Stimulated activated naive B cell treated with anti-CD40 and anti-IgM and Interleukin-4, amounts not matched to agents 10 μg/mL and 1 μg/mL and 100 μg/mL, for 72 hours (primary cell): ENCODE measurements at regions not wholly inside any gene's neighbourhood (a gene's known extent, or its start where the extent isn't known, plus 50 kb on each side); places are given as distances from the start of the nearest gene placed in this dataset.

Source experiments
- ATAC-seq, 2 donors: fragments of 150-1000 bp; cut with Tn5 transposase; replicated peaks; 2 replicates each; pipeline ENCODE4 v1.10.0; 2021; ENCODE audit warnings: moderate library complexity in 1 of 2
- DNase-seq: peaks from one replicate; pipeline ENCODE4 v3.0.0; 2021
- H3K27ac Mint-ChIP-seq: one replicate; pipeline ENCODE4 v1.8.0; 2022; ENCODE audit warnings: mild to moderate bottlenecking, mixed read lengths
- H3K27me3 Mint-ChIP-seq, 2 donors: one replicate each; pipeline ENCODE4 v1.8.0; 2022; ENCODE audit warnings: mixed read lengths in 2 of 2
- H3K36me3 Mint-ChIP-seq, 2 donors: one replicate each; pipeline ENCODE4 v1.8.0; 2022; ENCODE audit warnings: mixed read lengths in 2 of 2, mild to moderate bottlenecking in 1 of 2
- H3K4me1 Mint-ChIP-seq, 2 donors: one replicate each; pipeline ENCODE4 v1.8.0; 2022; ENCODE audit warnings: mixed read lengths in 2 of 2, mild to moderate bottlenecking in 1 of 2
- H3K4me3 Mint-ChIP-seq, 2 donors: one replicate each; pipeline ENCODE4 v1.8.0; 2022; ENCODE audit warnings: mild to moderate bottlenecking in 2 of 2, mixed read lengths in 2 of 2, moderate library complexity in 1 of 2
- H3K9me3 Mint-ChIP-seq, 2 donors: one replicate each; pipeline ENCODE4 v1.8.0; 2022; ENCODE audit warnings: mixed read lengths in 2 of 2, mild to moderate bottlenecking in 1 of 2

DNA sequence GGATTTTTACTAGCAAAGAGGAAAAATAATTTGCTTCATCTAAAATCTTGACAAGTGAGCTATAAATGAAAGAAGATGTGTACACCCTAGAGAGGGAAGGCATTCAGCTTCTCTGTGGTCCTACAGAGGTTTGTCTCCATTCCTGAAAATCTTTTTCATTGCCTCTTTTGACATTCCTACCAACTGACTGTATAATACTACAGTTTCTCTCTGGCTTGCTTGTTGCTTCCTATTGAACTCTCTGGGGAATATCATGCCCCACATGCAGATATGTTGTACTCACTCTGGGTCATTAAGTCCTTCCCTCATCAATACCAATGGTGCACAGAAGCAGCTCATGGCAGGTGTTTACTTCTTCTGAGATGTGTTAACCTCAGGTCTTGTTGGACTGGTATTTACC lies 371.2 kb upstream of the PLXNA2 start:
- ATAC-seq: no peak
- no peak overlapping the region for H3K27ac Mint-ChIP-seq
- H3K4me1 Mint-ChIP-seq: no peaks in the 10 kb centered on the region
- peaks cover 3 to 8% of the 10 kb centered on the region in 2 donors for H3K36me3 Mint-ChIP-seq
- no peak for DNase-seq
- H3K9me3 Mint-ChIP-seq: peaks cover 18 to 20% of the 10 kb centered on the region in 2 donors
- no peak overlapping the region for H3K4me3 Mint-ChIP-seq
- H3K27me3 Mint-ChIP-seq: no peaks in the 10 kb centered on the region

GRCh38 chr1:208616776-208617175 lies 372.6 kb upstream of the PLXNA2 start:
- H3K9me3 Mint-ChIP-seq: peaks cover 21% of the 10 kb centered on the region in 2 donors
- no peak overlapping the region for H3K4me3 Mint-ChIP-seq
- H3K4me1 Mint-ChIP-seq: no peaks in the 10 kb centered on the region
- H3K27me3 Mint-ChIP-seq: no peaks in the 10 kb centered on the region
- DNase-seq (no peak), ATAC-seq (no peak)
- H3K36me3 Mint-ChIP-seq: peaks cover 3 to 8% of the 10 kb centered on the region in 2 donors
- no peak overlapping the region for H3K27ac Mint-ChIP-seq

DNA sequence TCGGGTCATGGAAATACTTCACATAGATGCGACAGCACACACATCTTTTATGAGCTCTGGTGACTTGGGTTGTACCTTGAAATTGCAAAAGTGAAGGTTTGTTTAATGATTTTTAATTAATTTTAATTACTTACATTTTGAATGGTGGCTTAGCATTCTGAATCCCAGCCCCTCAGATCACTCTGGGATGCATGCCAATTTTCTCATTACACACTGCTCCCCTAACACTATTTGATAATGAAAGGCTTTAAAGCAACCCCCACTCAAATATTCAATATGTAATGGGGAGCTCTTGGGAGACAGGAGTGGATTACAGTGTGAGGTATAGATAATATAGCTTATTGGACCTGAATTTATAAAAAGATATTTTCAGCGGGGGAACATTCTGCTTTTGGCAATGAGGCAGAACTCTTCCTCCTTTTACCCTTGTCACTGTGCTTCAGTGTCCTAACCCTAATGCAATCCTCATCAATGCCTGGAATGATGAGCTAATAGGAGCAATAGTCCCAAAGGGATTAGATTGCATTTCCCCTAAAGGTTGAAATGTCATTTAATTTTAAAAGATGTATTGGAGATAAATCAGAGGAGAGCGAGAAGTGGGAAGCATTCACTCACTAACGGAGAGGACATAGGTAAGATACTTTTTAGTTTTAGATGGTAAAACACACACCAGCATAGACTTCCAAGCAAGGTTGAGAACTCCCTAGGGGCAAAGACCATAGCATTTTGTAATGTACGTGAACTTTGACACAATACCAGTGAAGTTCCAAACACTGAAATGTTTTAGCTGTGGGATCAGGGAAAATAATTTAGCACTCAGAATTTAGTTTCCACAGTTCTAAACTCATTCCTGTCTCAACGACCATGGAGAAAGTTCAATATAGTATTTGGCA lies 384.1 kb upstream of the PLXNA2 start:
- Mint-ChIP-seq H3K9me3 (peaks cover 0 to 4% of the 10 kb centered on the region in 2 donors), H3K36me3 (no peaks in the 10 kb centered on the region), H3K27ac (no peak overlapping the region), H3K4me3 (no peak overlapping the region), H3K4me1 (no peaks in the 10 kb centered on the region), H3K27me3 (no peaks in the 10 kb centered on the region)
- no peak for DNase-seq
- ATAC-seq: no peak

GRCh38 chr1:208631092-208631491 lies 386.9 kb upstream of the PLXNA2 start:
- Mint-ChIP-seq H3K27me3 (no peaks in the 10 kb centered on the region), H3K27ac (no peak overlapping the region), H3K4me3 (no peak overlapping the region), H3K4me1 (no peaks in the 10 kb centered on the region), H3K36me3 (no peaks in the 10 kb centered on the region), H3K9me3 (no peaks in the 10 kb centered on the region)
- ATAC-seq: no peak
- DNase-seq: no peak

- no peaks in the 10 kb centered on the region for H3K27me3 Mint-ChIP-seq
- H3K4me1 Mint-ChIP-seq: no peaks in the 10 kb centered on the region
Observed at GRCh38 chr1:208631506-208631905, 387.3 kb upstream of the PLXNA2 start.

DNA sequence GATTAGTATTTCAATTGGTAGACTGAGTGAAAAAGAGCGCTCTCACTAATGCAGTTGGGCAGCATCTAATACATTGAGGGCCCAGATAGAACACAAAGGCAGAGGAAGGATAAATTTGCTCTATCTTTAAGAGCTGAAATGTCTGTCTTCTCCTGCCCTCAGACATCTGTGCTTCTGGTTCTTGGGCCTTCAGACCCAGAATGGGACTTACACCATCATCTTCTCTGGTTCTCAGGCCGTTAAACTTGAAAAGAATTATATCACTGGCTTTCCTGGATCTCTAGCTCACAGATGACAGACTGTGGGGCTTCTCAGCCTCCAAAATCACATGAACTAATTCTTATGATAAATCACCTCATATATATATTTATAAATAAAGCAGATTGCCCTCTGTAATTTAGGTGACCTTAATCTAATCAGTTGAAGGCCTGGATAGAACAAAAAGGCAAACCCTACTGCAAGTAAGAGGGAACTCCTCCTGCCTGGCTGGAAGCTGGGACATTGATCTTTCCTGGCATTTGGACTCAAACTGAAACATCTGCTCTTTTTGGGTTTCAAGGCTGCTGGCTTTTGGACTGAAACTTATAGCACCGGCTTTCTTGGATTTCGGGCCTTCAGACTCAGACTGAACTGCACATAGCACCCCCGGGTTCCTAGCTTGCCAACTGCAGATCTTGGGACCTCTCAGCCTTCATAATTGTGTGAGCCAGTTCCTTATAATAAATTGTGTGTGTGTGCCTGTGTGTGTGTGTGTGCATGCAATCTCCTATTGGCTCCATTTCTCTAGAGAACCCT lies 390.4 kb upstream of the PLXNA2 start:
- Mint-ChIP-seq H3K4me3 (no peak overlapping the region), H3K36me3 (no peaks in the 10 kb centered on the region), H3K4me1 (no peaks in the 10 kb centered on the region), H3K9me3 (no peaks in the 10 kb centered on the region), H3K27ac (no peak overlapping the region), H3K27me3 (peaks cover 2 to 13% of the 10 kb centered on the region in 2 donors)
- ATAC-seq (no peak), DNase-seq (no peak)

More at GRCh38 chr1:208631506-208631905, 387.3 kb upstream of the PLXNA2 start:
- no peak overlapping the region for H3K4me3 Mint-ChIP-seq
- H3K9me3 Mint-ChIP-seq: no peaks in the 10 kb centered on the region
- DNase-seq (no peak), ATAC-seq (no peak)
- no peaks in the 10 kb centered on the region for H3K36me3 Mint-ChIP-seq
- no peak overlapping the region for H3K27ac Mint-ChIP-seq

DNA sequence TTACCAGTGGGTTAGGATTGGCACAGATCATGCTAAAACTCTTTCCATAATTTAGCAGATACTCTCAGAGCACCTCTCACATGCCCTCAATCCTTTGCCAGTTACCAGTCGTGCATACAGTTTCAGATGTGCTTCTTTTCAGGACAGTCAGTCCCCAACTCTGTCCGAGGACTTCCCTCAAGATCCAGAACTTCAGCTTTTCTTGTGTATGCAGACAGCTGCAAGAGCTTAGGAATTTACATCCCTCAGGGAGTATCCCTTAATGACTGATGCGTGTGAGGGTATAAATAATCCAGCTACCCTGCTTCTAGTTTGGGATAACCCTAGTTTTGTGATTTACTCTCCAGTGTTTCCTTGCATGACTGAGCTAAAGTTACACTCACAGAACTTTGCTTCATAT lies 393.0 kb upstream of the PLXNA2 start:
- Mint-ChIP-seq H3K4me3 (no peak overlapping the region), H3K9me3 (no peaks in the 10 kb centered on the region), H3K27ac (no peak overlapping the region), H3K36me3 (no peaks in the 10 kb centered on the region), H3K4me1 (no peaks in the 10 kb centered on the region), H3K27me3 (peaks cover 11 to 13% of the 10 kb centered on the region in 2 donors)
- no peak for DNase-seq
- ATAC-seq: no peak

DNA sequence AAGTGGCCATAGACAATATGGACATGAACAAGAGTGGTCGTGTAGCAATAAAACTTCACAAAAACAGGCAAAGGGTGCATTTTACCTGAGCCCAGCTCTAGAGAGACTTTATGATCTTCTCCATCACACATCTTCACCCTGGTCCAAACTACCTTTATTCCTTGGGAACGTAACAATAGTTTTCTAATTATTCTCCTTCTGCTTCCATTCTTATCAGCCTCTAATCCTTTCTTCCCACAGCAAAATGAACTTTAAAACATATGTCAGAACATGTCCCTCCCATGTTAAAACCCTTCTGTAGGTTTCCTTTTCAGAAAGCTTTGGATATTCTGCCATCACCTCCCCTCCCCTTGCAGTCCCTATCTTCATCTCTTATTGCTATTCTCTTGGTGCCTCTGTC lies 395.2 kb upstream of the PLXNA2 start:
- Mint-ChIP-seq H3K9me3 (no peaks in the 10 kb centered on the region), H3K27ac (no peak overlapping the region), H3K4me1 (no peaks in the 10 kb centered on the region), H3K27me3 (peaks cover 11 to 13% of the 10 kb centered on the region in 2 donors), H3K36me3 (no peaks in the 10 kb centered on the region), H3K4me3 (no peak overlapping the region)
- DNase-seq: no peak
- no peak for ATAC-seq

DNA sequence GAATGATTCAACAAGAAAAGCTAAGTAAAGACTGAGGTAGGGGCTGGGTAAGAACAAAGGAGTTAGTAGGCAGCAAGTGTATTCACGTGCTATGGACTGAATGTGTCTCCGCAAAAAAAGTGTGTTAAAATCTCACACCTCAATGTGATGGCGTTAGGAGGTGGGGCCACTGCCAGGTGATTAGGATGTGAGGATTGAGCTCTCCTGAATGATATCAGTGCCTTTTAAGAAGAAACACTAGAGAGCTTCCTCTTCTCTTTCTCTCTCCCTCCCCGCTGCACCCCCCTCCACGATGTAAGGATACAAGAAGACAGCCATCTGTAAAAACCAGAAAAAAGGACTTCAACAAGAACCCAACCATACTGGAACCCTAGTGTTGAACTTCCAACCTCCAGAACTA lies 396.1 kb upstream of the PLXNA2 start:
- Mint-ChIP-seq H3K36me3 (no peaks in the 10 kb centered on the region), H3K4me3 (no peak overlapping the region), H3K4me1 (no peaks in the 10 kb centered on the region), H3K9me3 (peaks cover 0 to 1% of the 10 kb centered on the region in 2 donors), H3K27me3 (peaks cover 11 to 19% of the 10 kb centered on the region in 2 donors), H3K27ac (no peak overlapping the region)
- DNase-seq (no peak), ATAC-seq (no peak)

DNA sequence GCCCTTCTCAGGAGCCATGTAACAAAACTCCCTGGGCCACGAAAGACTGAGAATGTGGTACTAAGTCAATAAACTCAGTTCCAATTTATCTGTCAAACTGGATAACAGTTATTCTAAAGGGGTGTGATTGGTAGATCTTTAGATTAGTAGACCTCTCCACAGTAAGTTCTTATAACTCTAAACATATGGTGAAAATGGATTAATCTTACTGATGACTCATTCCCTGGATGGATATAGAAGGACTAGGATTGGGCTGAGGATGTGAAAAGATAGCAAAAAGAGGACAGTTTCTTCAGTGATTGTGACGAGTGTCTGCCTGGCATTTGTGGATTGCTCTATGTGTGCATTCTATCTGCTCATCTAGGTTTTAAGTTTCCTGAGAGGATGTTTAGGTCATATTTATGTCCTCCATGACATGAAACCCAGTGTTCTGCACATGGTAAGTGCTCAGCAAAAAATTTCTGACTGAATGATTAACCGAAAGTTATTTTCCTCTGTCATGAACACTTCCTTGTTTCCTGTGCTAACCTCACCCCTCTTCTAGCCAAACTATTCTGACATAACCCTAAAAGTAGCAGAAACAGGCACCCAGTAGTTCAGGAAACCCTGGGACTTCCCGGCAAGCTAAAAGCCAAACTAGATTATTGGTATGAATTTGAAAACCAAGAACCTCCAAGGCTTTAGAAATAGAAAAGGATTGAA lies 397.5 kb upstream of the PLXNA2 start:
- DNase-seq (no peak), ATAC-seq (no peak)
- H3K36me3 Mint-ChIP-seq: no peaks in the 10 kb centered on the region
- peaks cover 13 to 25% of the 10 kb centered on the region in 2 donors for H3K27me3 Mint-ChIP-seq
- H3K27ac Mint-ChIP-seq: no peak overlapping the region
- peaks cover 0 to 1% of the 10 kb centered on the region in 2 donors for H3K9me3 Mint-ChIP-seq
- no peaks in the 10 kb centered on the region for H3K4me1 Mint-ChIP-seq
- no peak overlapping the region for H3K4me3 Mint-ChIP-seq

GRCh38 chr1:208643005-208643597 lies 398.9 kb upstream of the PLXNA2 start:
- peaks cover 0 to 3% of the 10 kb centered on the region in 2 donors for H3K9me3 Mint-ChIP-seq
- no peak for DNase-seq

GRCh38 chr1:208644401-208645160 lies 400.4 kb upstream of the PLXNA2 start:
- DNase-seq: no peak
- Mint-ChIP-seq H3K4me1 (no peaks in the 10 kb centered on the region), H3K27ac (no peak overlapping the region), H3K4me3 (no peak overlapping the region), H3K27me3 (peaks cover 18 to 28% of the 10 kb centered on the region in 2 donors), H3K9me3 (peaks cover 0 to 3% of the 10 kb centered on the region in 2 donors), H3K36me3 (no peaks in the 10 kb centered on the region)
- ATAC-seq: no peak

More at GRCh38 chr1:208643005-208643597, 398.9 kb upstream of the PLXNA2 start:
- Mint-ChIP-seq H3K4me3 (no peak overlapping the region), H3K27ac (no peak overlapping the region), H3K4me1 (no peaks in the 10 kb centered on the region), H3K27me3 (peaks cover 20 to 32% of the 10 kb centered on the region in 2 donors), H3K36me3 (no peaks in the 10 kb centered on the region)
- ATAC-seq: no peak

DNA sequence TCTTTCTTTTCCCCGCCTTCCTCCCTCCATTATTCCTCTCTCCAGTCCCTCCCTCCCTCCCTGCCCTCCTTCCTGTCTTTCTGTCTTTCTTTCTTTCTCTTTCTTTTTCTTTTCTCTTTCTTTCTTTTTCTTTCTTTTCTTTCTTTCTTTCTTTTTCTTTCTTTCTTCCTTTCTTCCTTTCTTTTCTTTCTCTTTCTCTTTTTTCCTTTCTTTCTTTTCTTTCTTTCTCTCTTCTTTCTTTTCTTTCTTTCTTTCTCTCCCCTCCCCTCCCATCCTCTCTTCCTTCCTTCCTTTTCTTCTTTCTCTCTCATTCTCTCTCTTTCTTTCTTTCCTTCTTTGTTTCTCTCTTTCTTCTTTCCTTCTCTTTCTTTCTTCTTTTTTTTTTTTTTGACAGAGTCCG lies 402.2 kb upstream of the PLXNA2 start:
- Mint-ChIP-seq H3K9me3 (peaks cover 0 to 3% of the 10 kb centered on the region in 2 donors), H3K4me3 (no peak overlapping the region), H3K27ac (no peak overlapping the region), H3K36me3 (no peaks in the 10 kb centered on the region), H3K27me3 (peaks cover 19 to 41% of the 10 kb centered on the region in 2 donors), H3K4me1 (no peaks in the 10 kb centered on the region)
- DNase-seq (no peak), ATAC-seq (no peak)
